ENCODE measurements at regions not wholly inside any gene's neighbourhood (a gene's known extent, or its start where the extent isn't known, plus 50 kb on each side); places are given as distances from the start of the nearest gene placed in this dataset.

- no peak overlapping the region for H3K9ac ChIP-seq (ENCODE audit: low read depth in 1 of 3, low read length in 3 of 3)
- H3K4me3 ChIP-seq (ENCODE audit: low read length in 3 of 3) = no peak overlapping the region
- H3K36me3 ChIP-seq (ENCODE audit: control insufficient read depth in 3 of 3, insufficient read depth in 3 of 3, low read length in 3 of 3) = no peaks in the 10 kb centered on the region
- H3K9me3 ChIP-seq (ENCODE audit: control insufficient read depth in 3 of 3, low read length in 3 of 3) = no peaks in the 10 kb centered on the region
- H3K27ac ChIP-seq (ENCODE audit: low read depth, low read length) = no peak overlapping the region
- H3K27me3 ChIP-seq (ENCODE audit: control insufficient read depth in 3 of 3, insufficient read depth in 3 of 3, low read length in 3 of 3) = no peaks in the 10 kb centered on the region
- H3K4me1 ChIP-seq (ENCODE audit: control insufficient read depth in 3 of 3, insufficient read depth in 3 of 3, low read length in 3 of 3) = no peaks in the 10 kb centered on the region
Measured at GRCh38 chr1:65505547-65506300, 85.3 kb downstream of the LEPR start.

GRCh38 chr1:65508051-65508450, 87.6 kb downstream of the LEPR start:
- Histone ChIP-seq H3K4me1 (ENCODE audit: control insufficient read depth in 3 of 3, insufficient read depth in 3 of 3, low read length in 3 of 3) (peaks cover 3 to 8% (median 7%) of the 10 kb centered on the region in 3 donors), H3K9me3 (ENCODE audit: control insufficient read depth in 3 of 3, low read length in 3 of 3) (no peaks in the 10 kb centered on the region), H3K9ac (ENCODE audit: low read depth in 1 of 3, low read length in 3 of 3) (no peak overlapping the region), H3K4me3 (ENCODE audit: low read length in 3 of 3) (no peak overlapping the region), H3K27ac (ENCODE audit: low read depth, low read length) (no peak overlapping the region), H3K27me3 (ENCODE audit: control insufficient read depth in 3 of 3, insufficient read depth in 3 of 3, low read length in 3 of 3) (no peaks in the 10 kb centered on the region), H3K36me3 (ENCODE audit: control insufficient read depth in 3 of 3, insufficient read depth in 3 of 3, low read length in 3 of 3) (no peaks in the 10 kb centered on the region)

GRCh38 chr1:65509912-65510680, 89.6 kb downstream of the LEPR start:
- Histone ChIP-seq H3K27me3 (ENCODE audit: control insufficient read depth in 3 of 3, insufficient read depth in 3 of 3, low read length in 3 of 3) (no peaks in the 10 kb centered on the region), H3K4me1 (ENCODE audit: control insufficient read depth in 3 of 3, insufficient read depth in 3 of 3, low read length in 3 of 3) (peaks cover 3 to 16% (median 9%) of the 10 kb centered on the region in 3 donors), H3K36me3 (ENCODE audit: control insufficient read depth in 3 of 3, insufficient read depth in 3 of 3, low read length in 3 of 3) (no peaks in the 10 kb centered on the region), H3K27ac (ENCODE audit: low read depth, low read length) (no peak overlapping the region), H3K9ac (ENCODE audit: low read depth in 1 of 3, low read length in 3 of 3) (no peak overlapping the region), H3K9me3 (ENCODE audit: control insufficient read depth in 3 of 3, low read length in 3 of 3) (no peaks in the 10 kb centered on the region), H3K4me3 (ENCODE audit: low read length in 3 of 3) (no peak overlapping the region)

GRCh38 chr1:65510961-65511360, 90.5 kb downstream of the LEPR start:
- Histone ChIP-seq H3K4me1 (ENCODE audit: control insufficient read depth in 3 of 3, insufficient read depth in 3 of 3, low read length in 3 of 3) (peaks cover 3 to 16% (median 9%) of the 10 kb centered on the region in 3 donors), H3K27ac (ENCODE audit: low read depth, low read length) (no peak overlapping the region), H3K9me3 (ENCODE audit: control insufficient read depth in 3 of 3, low read length in 3 of 3) (no peaks in the 10 kb centered on the region), H3K27me3 (ENCODE audit: control insufficient read depth in 3 of 3, insufficient read depth in 3 of 3, low read length in 3 of 3) (no peaks in the 10 kb centered on the region), H3K9ac (ENCODE audit: low read depth in 1 of 3, low read length in 3 of 3) (no peak overlapping the region), H3K36me3 (ENCODE audit: control insufficient read depth in 3 of 3, insufficient read depth in 3 of 3, low read length in 3 of 3) (no peaks in the 10 kb centered on the region), H3K4me3 (ENCODE audit: low read length in 3 of 3) (no peak overlapping the region)

GRCh38 chr1:65512383-65512782, 91.9 kb downstream of the LEPR start:
- Histone ChIP-seq H3K4me1 (ENCODE audit: control insufficient read depth in 3 of 3, insufficient read depth in 3 of 3, low read length in 3 of 3) (peaks cover 3 to 16% (median 9%) of the 10 kb centered on the region in 3 donors), H3K9me3 (ENCODE audit: control insufficient read depth in 3 of 3, low read length in 3 of 3) (no peaks in the 10 kb centered on the region), H3K9ac (ENCODE audit: low read depth in 1 of 3, low read length in 3 of 3) (no peak overlapping the region), H3K4me3 (ENCODE audit: low read length in 3 of 3) (no peak overlapping the region), H3K27ac (ENCODE audit: low read depth, low read length) (no peak overlapping the region), H3K36me3 (ENCODE audit: control insufficient read depth in 3 of 3, insufficient read depth in 3 of 3, low read length in 3 of 3) (no peaks in the 10 kb centered on the region), H3K27me3 (ENCODE audit: control insufficient read depth in 3 of 3, insufficient read depth in 3 of 3, low read length in 3 of 3) (no peaks in the 10 kb centered on the region)

- Histone ChIP-seq H3K4me1 (ENCODE audit: control insufficient read depth in 3 of 3, insufficient read depth in 3 of 3, low read length in 3 of 3) (peaks cover 3 to 16% (median 9%) of the 10 kb centered on the region in 3 donors), H3K4me3 (ENCODE audit: low read length in 3 of 3) (no peak overlapping the region), H3K9me3 (ENCODE audit: control insufficient read depth in 3 of 3, low read length in 3 of 3) (no peaks in the 10 kb centered on the region), H3K36me3 (ENCODE audit: control insufficient read depth in 3 of 3, insufficient read depth in 3 of 3, low read length in 3 of 3) (no peaks in the 10 kb centered on the region), H3K27ac (ENCODE audit: low read depth, low read length) (peak overlapping the region; percentile 14), H3K27me3 (ENCODE audit: control insufficient read depth in 3 of 3, insufficient read depth in 3 of 3, low read length in 3 of 3) (no peaks in the 10 kb centered on the region), H3K9ac (ENCODE audit: low read depth in 1 of 3, low read length in 3 of 3) (no peak overlapping the region)
Measured at GRCh38 chr1:65512967-65513780, 92.7 kb downstream of the LEPR start.

- Histone ChIP-seq H3K27ac (ENCODE audit: low read depth, low read length) (peak overlapping the region; percentile 14), H3K36me3 (ENCODE audit: control insufficient read depth in 3 of 3, insufficient read depth in 3 of 3, low read length in 3 of 3) (no peaks in the 10 kb centered on the region), H3K9me3 (ENCODE audit: control insufficient read depth in 3 of 3, low read length in 3 of 3) (no peaks in the 10 kb centered on the region), H3K9ac (ENCODE audit: low read depth in 1 of 3, low read length in 3 of 3) (peak overlapping the region in 1 of 3 donors; percentile 15), H3K27me3 (ENCODE audit: control insufficient read depth in 3 of 3, insufficient read depth in 3 of 3, low read length in 3 of 3) (no peaks in the 10 kb centered on the region), H3K4me3 (ENCODE audit: low read length in 3 of 3) (no peak overlapping the region), H3K4me1 (ENCODE audit: control insufficient read depth in 3 of 3, insufficient read depth in 3 of 3, low read length in 3 of 3) (peaks cover 3 to 16% (median 9%) of the 10 kb centered on the region in 3 donors)
Measured at GRCh38 chr1:65514041-65514440, 93.6 kb downstream of the LEPR start.

GRCh38 chr1:65524931-65525265, 104.4 kb downstream of the LEPR start:
- Histone ChIP-seq H3K4me3 (ENCODE audit: low read length in 3 of 3) (peak overlapping the region in 2 of 3 donors; percentile 62 to 64), H3K9me3 (ENCODE audit: control insufficient read depth in 3 of 3, low read length in 3 of 3) (no peaks in the 10 kb centered on the region), H3K27ac (ENCODE audit: low read depth, low read length) (no peak overlapping the region), H3K27me3 (ENCODE audit: control insufficient read depth in 3 of 3, insufficient read depth in 3 of 3, low read length in 3 of 3) (peaks cover 0 to 25% (median 15%) of the 10 kb centered on the region in 3 donors), H3K36me3 (ENCODE audit: control insufficient read depth in 3 of 3, insufficient read depth in 3 of 3, low read length in 3 of 3) (no peaks in the 10 kb centered on the region), H3K9ac (ENCODE audit: low read depth in 1 of 3, low read length in 3 of 3) (no peak overlapping the region), H3K4me1 (ENCODE audit: control insufficient read depth in 3 of 3, insufficient read depth in 3 of 3, low read length in 3 of 3) (peaks cover 0 to 17% (median 3%) of the 10 kb centered on the region in 3 donors)

- Histone ChIP-seq H3K4me1 (ENCODE audit: control insufficient read depth in 3 of 3, insufficient read depth in 3 of 3, low read length in 3 of 3) (peaks cover 0 to 17% (median 3%) of the 10 kb centered on the region in 3 donors), H3K4me3 (ENCODE audit: low read length in 3 of 3) (peak overlapping the region; percentile 62 to 64 (median 63)), H3K9ac (ENCODE audit: low read depth in 1 of 3, low read length in 3 of 3) (peak overlapping the region; percentile 17 to 64 (median 58)), H3K27ac (ENCODE audit: low read depth, low read length) (no peak overlapping the region), H3K36me3 (ENCODE audit: control insufficient read depth in 3 of 3, insufficient read depth in 3 of 3, low read length in 3 of 3) (no peaks in the 10 kb centered on the region), H3K27me3 (ENCODE audit: control insufficient read depth in 3 of 3, insufficient read depth in 3 of 3, low read length in 3 of 3) (peaks cover 0 to 25% (median 15%) of the 10 kb centered on the region in 3 donors), H3K9me3 (ENCODE audit: control insufficient read depth in 3 of 3, low read length in 3 of 3) (no peaks in the 10 kb centered on the region)
Measured at GRCh38 chr1:65525266-65526048, 105.0 kb downstream of the LEPR start.
